ENCODE measurements at regions not wholly inside any gene's neighbourhood (a gene's known extent, or its start where the extent isn't known, plus 50 kb on each side); places are given as distances from the start of the nearest gene placed in this dataset.

DNA sequence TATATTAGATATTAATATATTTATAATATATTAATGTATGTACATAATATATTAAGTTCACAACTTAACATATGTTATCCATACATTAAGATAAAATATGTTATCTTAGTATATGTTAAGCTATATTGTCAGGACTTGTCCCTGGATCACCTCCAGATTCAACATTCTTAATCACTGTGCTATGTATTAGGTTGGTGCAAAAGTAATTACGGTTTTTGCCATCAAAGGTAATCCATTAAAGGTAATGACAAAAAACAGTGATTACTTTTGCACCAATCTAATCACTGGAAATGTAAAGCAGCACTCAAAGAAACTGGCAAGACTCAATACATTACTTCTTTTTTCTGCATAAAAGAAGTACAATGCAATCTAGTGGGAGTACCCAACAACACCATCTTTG lies 1099.0 kb upstream of the SLC39A10 start:
- TF ChIP-seq, protein P1, sequence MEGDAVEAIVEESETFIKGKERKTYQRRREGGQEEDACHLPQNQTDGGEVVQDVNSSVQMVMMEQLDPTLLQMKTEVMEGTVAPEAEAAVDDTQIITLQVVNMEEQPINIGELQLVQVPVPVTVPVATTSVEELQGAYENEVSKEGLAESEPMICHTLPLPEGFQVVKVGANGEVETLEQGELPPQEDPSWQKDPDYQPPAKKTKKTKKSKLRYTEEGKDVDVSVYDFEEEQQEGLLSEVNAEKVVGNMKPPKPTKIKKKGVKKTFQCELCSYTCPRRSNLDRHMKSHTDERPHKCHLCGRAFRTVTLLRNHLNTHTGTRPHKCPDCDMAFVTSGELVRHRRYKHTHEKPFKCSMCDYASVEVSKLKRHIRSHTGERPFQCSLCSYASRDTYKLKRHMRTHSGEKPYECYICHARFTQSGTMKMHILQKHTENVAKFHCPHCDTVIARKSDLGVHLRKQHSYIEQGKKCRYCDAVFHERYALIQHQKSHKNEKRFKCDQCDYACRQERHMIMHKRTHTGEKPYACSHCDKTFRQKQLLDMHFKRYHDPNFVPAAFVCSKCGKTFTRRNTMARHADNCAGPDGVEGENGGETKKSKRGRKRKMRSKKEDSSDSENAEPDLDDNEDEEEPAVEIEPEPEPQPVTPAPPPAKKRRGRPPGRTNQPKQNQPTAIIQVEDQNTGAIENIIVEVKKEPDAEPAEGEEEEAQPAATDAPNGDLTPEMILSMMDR (IDR thresholded peaks at IDR 0.05): no peak
- no peak for TF ChIP-seq ZFX (IDR thresholded peaks at IDR 0.05; ENCODE audit: borderline replicate concordance)

Data from 22Rv1 (cell line).